ENCODE measurements at regions not wholly inside any gene's neighbourhood (a gene's known extent, or its start where the extent isn't known, plus 50 kb on each side); places are given as distances from the start of the nearest gene placed in this dataset.

DNA sequence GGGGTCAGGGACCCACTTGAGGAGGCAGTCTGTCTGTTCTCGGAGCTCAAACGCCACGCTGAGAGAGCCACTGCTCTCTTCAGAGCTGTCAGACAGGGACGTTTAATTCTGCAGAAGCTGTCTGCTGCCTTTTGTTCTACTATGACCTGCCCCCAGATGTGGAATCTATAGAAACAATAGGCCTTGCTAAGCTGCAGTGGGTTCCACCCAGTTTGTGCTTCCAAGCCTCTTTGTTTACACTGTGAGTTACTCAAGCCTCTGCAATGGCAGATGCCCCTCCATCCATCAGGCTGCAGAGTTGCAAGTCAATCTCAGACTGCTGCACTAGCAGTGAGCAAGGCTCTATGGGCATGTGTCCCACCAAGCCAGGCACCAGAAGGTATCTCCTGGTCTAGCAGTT, 158.1 kb downstream of the DTHD1 start:
- H3K36me3 Mint-ChIP-seq (ENCODE audit: low read depth): no peaks in the 10 kb centered on the region
- peaks cover 25% of the 10 kb centered on the region for H3K9me3 Mint-ChIP-seq
- TF ChIP-seq, protein P1, sequence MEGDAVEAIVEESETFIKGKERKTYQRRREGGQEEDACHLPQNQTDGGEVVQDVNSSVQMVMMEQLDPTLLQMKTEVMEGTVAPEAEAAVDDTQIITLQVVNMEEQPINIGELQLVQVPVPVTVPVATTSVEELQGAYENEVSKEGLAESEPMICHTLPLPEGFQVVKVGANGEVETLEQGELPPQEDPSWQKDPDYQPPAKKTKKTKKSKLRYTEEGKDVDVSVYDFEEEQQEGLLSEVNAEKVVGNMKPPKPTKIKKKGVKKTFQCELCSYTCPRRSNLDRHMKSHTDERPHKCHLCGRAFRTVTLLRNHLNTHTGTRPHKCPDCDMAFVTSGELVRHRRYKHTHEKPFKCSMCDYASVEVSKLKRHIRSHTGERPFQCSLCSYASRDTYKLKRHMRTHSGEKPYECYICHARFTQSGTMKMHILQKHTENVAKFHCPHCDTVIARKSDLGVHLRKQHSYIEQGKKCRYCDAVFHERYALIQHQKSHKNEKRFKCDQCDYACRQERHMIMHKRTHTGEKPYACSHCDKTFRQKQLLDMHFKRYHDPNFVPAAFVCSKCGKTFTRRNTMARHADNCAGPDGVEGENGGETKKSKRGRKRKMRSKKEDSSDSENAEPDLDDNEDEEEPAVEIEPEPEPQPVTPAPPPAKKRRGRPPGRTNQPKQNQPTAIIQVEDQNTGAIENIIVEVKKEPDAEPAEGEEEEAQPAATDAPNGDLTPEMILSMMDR (IDR thresholded peaks at IDR 0.05): no peak
- no peak overlapping the region for H3K27ac Mint-ChIP-seq
- no peaks in the 10 kb centered on the region for H3K4me1 Mint-ChIP-seq
- H3K4me3 Mint-ChIP-seq: no peak overlapping the region
- H3K27me3 Mint-ChIP-seq (ENCODE audit: low read depth, poor library complexity): peaks cover 3% of the 10 kb centered on the region
- no peak for DNase-seq

GRCh38 chr4:36445480-36445879, 164.1 kb downstream of the DTHD1 start:
- H3K9me3 Mint-ChIP-seq: no peaks in the 10 kb centered on the region
- DNase-seq: no peak
- TF ChIP-seq, protein P1 (IDR thresholded peaks at IDR 0.05): no peak
- H3K36me3 Mint-ChIP-seq (ENCODE audit: low read depth): no peaks in the 10 kb centered on the region
- H3K4me1 Mint-ChIP-seq: no peaks in the 10 kb centered on the region
- H3K27ac Mint-ChIP-seq: no peak overlapping the region
- peaks cover 3% of the 10 kb centered on the region for H3K27me3 Mint-ChIP-seq (ENCODE audit: low read depth, poor library complexity)
- H3K4me3 Mint-ChIP-seq: no peak overlapping the region

GRCh38 chr4:36446275-36446674, 164.9 kb downstream of the DTHD1 start:
- Mint-ChIP-seq H3K36me3 (ENCODE audit: low read depth) (no peaks in the 10 kb centered on the region), H3K27ac (no peak overlapping the region)
- no peak for DNase-seq

GRCh38 chr4:36461344-36461743, 179.9 kb downstream of the DTHD1 start:
- H3K27ac Mint-ChIP-seq: no peak overlapping the region
- DNase-seq: no peak
- peaks cover 4% of the 10 kb centered on the region for H3K27me3 Mint-ChIP-seq (ENCODE audit: low read depth, poor library complexity)
- no peak overlapping the region for H3K4me3 Mint-ChIP-seq
- H3K9me3 Mint-ChIP-seq: no peaks in the 10 kb centered on the region
- H3K4me1 Mint-ChIP-seq: no peaks in the 10 kb centered on the region
- TF ChIP-seq, protein P1 (IDR thresholded peaks at IDR 0.05): no peak
- no peaks in the 10 kb centered on the region for H3K36me3 Mint-ChIP-seq (ENCODE audit: low read depth)

More at GRCh38 chr4:36446275-36446674, 164.9 kb downstream of the DTHD1 start:
- Mint-ChIP-seq H3K9me3 (no peaks in the 10 kb centered on the region), H3K4me3 (no peak overlapping the region), H3K4me1 (no peaks in the 10 kb centered on the region), H3K27me3 (ENCODE audit: low read depth, poor library complexity) (peaks cover 3% of the 10 kb centered on the region)
- TF ChIP-seq, protein P1 (IDR thresholded peaks at IDR 0.05): no peak

DNA sequence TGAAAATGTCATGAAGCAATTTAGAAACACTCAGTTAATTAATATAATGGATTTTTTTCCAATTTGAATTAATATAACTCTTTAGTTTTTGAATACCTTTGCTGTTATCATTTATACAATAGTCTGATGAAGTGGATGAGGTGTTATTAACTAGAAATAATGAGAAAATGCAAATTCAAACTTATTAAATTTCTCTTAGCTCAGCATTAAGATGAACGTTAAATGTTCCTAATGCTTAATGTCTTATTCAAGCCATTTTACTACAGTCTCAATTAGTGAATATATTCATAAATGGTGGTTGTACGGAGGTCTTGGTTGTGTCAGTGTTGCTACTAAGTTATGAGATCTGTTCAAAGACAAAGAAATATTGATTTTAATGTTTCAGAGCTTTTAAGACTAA, 186.3 kb downstream of the DTHD1 start:
- no peaks in the 10 kb centered on the region for H3K27me3 Mint-ChIP-seq (ENCODE audit: low read depth, poor library complexity)
- H3K4me1 Mint-ChIP-seq: no peaks in the 10 kb centered on the region
- H3K9me3 Mint-ChIP-seq: no peaks in the 10 kb centered on the region
- H3K27ac Mint-ChIP-seq: no peak overlapping the region
- H3K4me3 Mint-ChIP-seq: no peak overlapping the region
- H3K36me3 Mint-ChIP-seq (ENCODE audit: low read depth): no peaks in the 10 kb centered on the region
- DNase-seq: no peak
- TF ChIP-seq, protein P1 (IDR thresholded peaks at IDR 0.05): no peak

GRCh38 chr4:36471903-36472302, 190.5 kb downstream of the DTHD1 start:
- no peaks in the 10 kb centered on the region for H3K4me1 Mint-ChIP-seq
- H3K9me3 Mint-ChIP-seq: no peaks in the 10 kb centered on the region
- DNase-seq: no peak
- H3K36me3 Mint-ChIP-seq (ENCODE audit: low read depth): no peaks in the 10 kb centered on the region
- no peak overlapping the region for H3K27ac Mint-ChIP-seq
- TF ChIP-seq, protein P1 (IDR thresholded peaks at IDR 0.05): no peak
- no peaks in the 10 kb centered on the region for H3K27me3 Mint-ChIP-seq (ENCODE audit: low read depth, poor library complexity)
- H3K4me3 Mint-ChIP-seq: no peak overlapping the region
